SK-N-SH treated with all-trans-retinoic acid at 6 μM for 48 hours (cell line): ENCODE measurements at regions not wholly inside any gene's neighbourhood (a gene's known extent, or its start where the extent isn't known, plus 50 kb on each side); places are given as distances from the start of the nearest gene placed in this dataset.

Experiments
- ATAC-seq: fragments of 200-7000 bp; cut with Tn5 transposase; 3 replicates; pipeline ENCODE4 v1.9.1; 2020; ENCODE audit warnings: mild to moderate bottlenecking, moderate library complexity
- ARNTL ChIP-seq: fragments of 450-650 bp; formaldehyde crosslinking; IDR thresholded peaks from 2 replicates; pipeline ENCODE4 v1.5.0; 2020; ENCODE audit warnings: low read depth, mild to moderate bottlenecking, moderate library complexity, borderline replicate concordance
- BACH2 ChIP-seq: fragments of 250-450 bp; sonication (Bioruptor Pico); IDR thresholded peaks from 2 replicates; pipeline ENCODE4 v1.9.0; 2021; ENCODE audit warnings: mild to moderate bottlenecking, borderline replicate concordance
- CREB5 ChIP-seq: fragments of 250-450 bp; sonication (Bioruptor Pico); IDR thresholded peaks from 2 replicates; pipeline ENCODE4 v1.5.1; 2020; ENCODE audit warnings: low read depth, mild to moderate bottlenecking, moderate library complexity
- CSDC2 ChIP-seq: fragments of 250-450 bp; sonication (Bioruptor Pico); IDR thresholded peaks from 2 replicates; pipeline ENCODE4 v1.5.0; 2020; ENCODE audit warnings: mild to moderate bottlenecking, moderate library complexity
- CSRNP3 ChIP-seq: fragments of 250-450 bp; sonication (Bioruptor Pico); IDR thresholded peaks from 2 replicates; pipeline ENCODE4 v1.5.1; 2021; ENCODE audit warnings: mild to moderate bottlenecking, moderate library complexity
- GLIS3 ChIP-seq: fragments of 250-450 bp; sonication (Bioruptor Pico); IDR thresholded peaks from 2 replicates; pipeline ENCODE4 v1.5.0; 2020; ENCODE audit warnings: mild to moderate bottlenecking, moderate library complexity
- ISL1 ChIP-seq: fragments of 250-450 bp; sonication (Bioruptor Pico); IDR thresholded peaks from 2 replicates; pipeline ENCODE4 v2.1.2; 2022; ENCODE audit warnings: mild to moderate bottlenecking, moderate library complexity
- OSR1 ChIP-seq: fragments of 250-450 bp; sonication (Bioruptor Pico); IDR thresholded peaks from 2 replicates; pipeline ENCODE4 v1.8.0; 2022; ENCODE audit warnings: moderate library complexity, mild to moderate bottlenecking, inconsistent platforms
- PATZ1 ChIP-seq: fragments of 250-450 bp; sonication (Bioruptor Pico); IDR thresholded peaks from 2 replicates; pipeline ENCODE4 v1.8.0; 2020; ENCODE audit warnings: mild to moderate bottlenecking, moderate library complexity, borderline replicate concordance
- POU6F1 ChIP-seq: fragments of 250-450 bp; sonication (Bioruptor Pico); IDR thresholded peaks from 2 replicates; pipeline ENCODE4 v1.8.0; 2021; ENCODE audit warnings: low read depth, mild to moderate bottlenecking, moderate library complexity, borderline replicate concordance
- RARB ChIP-seq: fragments of 250-450 bp; sonication (Bioruptor Pico); IDR thresholded peaks from 2 replicates; pipeline ENCODE4 v1.8.0; 2021; ENCODE audit warnings: mild to moderate bottlenecking, moderate library complexity
- SNAI2 ChIP-seq: fragments of 250-450 bp; sonication (Bioruptor Pico); IDR thresholded peaks from 2 replicates; pipeline ENCODE4 v1.5.0; 2020; ENCODE audit warnings: mild to moderate bottlenecking, moderate library complexity
- TCF4 ChIP-seq: fragments of 250-450 bp; sonication (Bioruptor Pico); IDR thresholded peaks from 2 replicates; pipeline ENCODE4 v1.8.0; 2021; ENCODE audit warnings: mild to moderate bottlenecking, moderate library complexity, borderline replicate concordance
- TOX ChIP-seq: fragments of 250-450 bp; sonication (Bioruptor Pico); IDR thresholded peaks from 2 replicates; pipeline ENCODE4 v1.8.0; 2021; ENCODE audit warnings: mild to moderate bottlenecking, moderate library complexity, borderline replicate concordance
- TSHZ2 ChIP-seq: fragments of 250-450 bp; sonication (Bioruptor Pico); IDR thresholded peaks from 2 replicates; pipeline ENCODE4 v1.5.0; 2020; ENCODE audit warnings: mild to moderate bottlenecking, moderate library complexity
- ZC3H10 ChIP-seq: fragments of 250-450 bp; sonication (Bioruptor Pico); IDR thresholded peaks from 2 replicates; pipeline ENCODE4 v1.5.1; 2021; ENCODE audit warnings: mild to moderate bottlenecking, moderate library complexity
- ZFP3 ChIP-seq: fragments of 250-450 bp; sonication (Bioruptor Pico); IDR thresholded peaks from 2 replicates; pipeline ENCODE4 v1.5.0; 2020; ENCODE audit warnings: mild to moderate bottlenecking, moderate library complexity
- ZFP30 ChIP-seq: fragments of 450-650 bp; formaldehyde crosslinking; IDR thresholded peaks from 2 replicates; pipeline ENCODE4 v1.5.0; 2022; ENCODE audit warnings: mild to moderate bottlenecking, moderate library complexity
- ZNF565 ChIP-seq: fragments of 450-650 bp; formaldehyde crosslinking; conservative IDR thresholded peaks from 2 replicates; pipeline ENCODE4 v1.5.0; 2020; ENCODE audit warnings: low read depth, mild to moderate bottlenecking, moderate library complexity
- ZNF70 ChIP-seq: fragments of 450-650 bp; formaldehyde crosslinking; IDR thresholded peaks from 2 replicates; pipeline ENCODE4 v1.5.0; 2020; ENCODE audit warnings: mild to moderate bottlenecking, moderate library complexity
- ZNF8 ChIP-seq: fragments of 450-650 bp; formaldehyde crosslinking; IDR thresholded peaks from 2 replicates; pipeline ENCODE4 v1.5.0; 2020; ENCODE audit warnings: mild to moderate bottlenecking, moderate library complexity

GRCh38 chr10:91080776-91081175 is 139.7 kb upstream of the PCGF5 start:
- TF ChIP-seq TOX (CRISPR knock-in tag) (no peak), BACH2 (CRISPR knock-in tag) (no peak), CSRNP3 (CRISPR knock-in tag) (no peak), ZFP3 (CRISPR knock-in tag) (no peak), ZFP30 (no peak), ISL1 (CRISPR knock-in tag) (no peak), ZC3H10 (CRISPR knock-in tag) (no peak), ZNF70 (CRISPR knock-in tag) (no peak), ARNTL (CRISPR knock-in tag) (no peak), TCF4 (CRISPR knock-in tag) (no peak), ZNF8 (CRISPR knock-in tag) (no peak), ZNF565 (CRISPR knock-in tag) (no peak), OSR1 (CRISPR knock-in tag) (no peak), PATZ1 (CRISPR knock-in tag) (no peak), SNAI2 (CRISPR knock-in tag) (no peak)
- no peak for ATAC-seq

- TF ChIP-seq TSHZ2 (no peak), ZFP3 (CRISPR knock-in tag) (no peak), CREB5 (CRISPR knock-in tag) (no peak), TCF4 (CRISPR knock-in tag) (no peak), CSRNP3 (CRISPR knock-in tag) (no peak), ZFP30 (no peak), ZNF565 (CRISPR knock-in tag) (no peak), RARB (no peak)
- ATAC-seq: no peak
Observed at GRCh38 chr10:91082447-91082846, 138.0 kb upstream of the PCGF5 start.

- TF ChIP-seq SNAI2 (CRISPR knock-in tag) (no peak), GLIS3 (CRISPR knock-in tag) (no peak), TCF4 (CRISPR knock-in tag) (no peak), CSDC2 (CRISPR knock-in tag) (no peak), ZFP3 (CRISPR knock-in tag) (no peak), POU6F1 (CRISPR knock-in tag) (no peak), ZNF70 (CRISPR knock-in tag) (no peak), ZFP30 (no peak), CREB5 (CRISPR knock-in tag) (no peak)
- peak; percentile 72 for ATAC-seq
Observed at GRCh38 chr10:91088300-91089140, 131.9 kb upstream of the PCGF5 start.
